ENCODE measurements at regions not wholly inside any gene's neighbourhood (a gene's known extent, or its start where the extent isn't known, plus 50 kb on each side); places are given as distances from the start of the nearest gene placed in this dataset.

GRCh38 chr12:107349008-107349747 lies 255.8 kb upstream of the CRY1 start:
- no peak for DNase-seq (ENCODE audit: low spot score)

- no peak for DNase-seq (ENCODE audit: low spot score)
Observed at GRCh38 chr12:107349839-107350238, 256.5 kb upstream of the CRY1 start.

GRCh38 chr12:107351109-107351508 lies 257.8 kb upstream of the CRY1 start:
- DNase-seq (ENCODE audit: low spot score) = no peak

DNA sequence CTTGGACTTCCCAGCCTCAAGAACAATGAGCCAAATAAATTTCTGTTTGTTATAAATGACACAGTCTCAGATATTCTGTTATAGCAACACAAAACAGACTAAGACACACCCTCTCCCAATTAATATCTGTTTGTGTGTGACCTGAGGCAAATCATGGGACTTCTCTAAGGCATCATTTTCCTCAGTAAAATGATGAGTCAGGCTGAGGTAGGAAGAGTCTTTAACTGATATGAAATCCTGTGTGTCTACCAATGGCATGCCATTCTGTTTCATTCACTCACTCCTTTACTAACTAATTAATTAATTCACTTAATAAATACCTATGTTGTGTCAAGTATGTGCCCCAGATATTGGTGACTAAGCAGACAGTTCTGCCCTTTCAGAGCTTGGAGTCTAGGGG lies 258.4 kb upstream of the CRY1 start:
- no peak for DNase-seq (ENCODE audit: low spot score)

- DNase-seq (ENCODE audit: low spot score) = no peak
Observed at GRCh38 chr12:107352347-107353081, 259.2 kb upstream of the CRY1 start.

- no peak for DNase-seq (ENCODE audit: low spot score)
Observed at GRCh38 chr12:107353312-107353711, 260.0 kb upstream of the CRY1 start.

GRCh38 chr12:107355004-107355565 lies 261.7 kb upstream of the CRY1 start:
- no peak for DNase-seq (ENCODE audit: low spot score)

- DNase-seq (ENCODE audit: low spot score) = no peak
Observed at GRCh38 chr12:107355612-107356011, 262.3 kb upstream of the CRY1 start.

DNA sequence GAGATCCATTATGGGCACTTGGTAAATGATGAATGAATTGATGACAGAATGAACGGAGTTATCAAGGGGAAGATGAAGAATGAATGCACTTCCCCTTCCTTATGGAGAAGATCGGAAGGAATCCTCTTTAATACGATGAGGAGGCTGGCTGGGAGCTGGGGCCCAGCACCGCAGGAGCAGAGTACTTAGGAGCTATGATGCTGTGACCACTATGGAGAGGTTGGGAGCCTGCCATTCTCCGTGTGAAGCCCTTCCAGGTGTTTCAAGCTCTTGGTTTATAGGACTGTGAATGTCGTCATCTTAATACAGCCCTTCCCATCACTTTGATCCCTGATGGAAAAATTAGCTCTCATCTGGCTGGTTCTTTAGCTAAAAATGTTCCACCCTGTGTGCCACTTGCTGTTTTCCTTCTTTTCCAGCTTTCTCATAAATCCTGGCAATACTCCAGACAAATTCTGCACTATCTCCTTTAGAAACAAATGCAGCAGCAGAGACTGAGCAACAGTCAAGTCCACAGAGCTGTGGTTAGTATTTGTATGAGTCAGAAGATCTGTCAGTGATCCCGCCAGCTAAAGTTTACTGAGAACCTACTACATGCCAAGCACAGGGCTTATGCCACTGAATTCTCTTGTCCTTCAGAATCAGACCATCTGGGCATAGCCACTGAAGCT lies 263.1 kb upstream of the CRY1 start:
- DNase-seq (ENCODE audit: low spot score) = no peak

DNA sequence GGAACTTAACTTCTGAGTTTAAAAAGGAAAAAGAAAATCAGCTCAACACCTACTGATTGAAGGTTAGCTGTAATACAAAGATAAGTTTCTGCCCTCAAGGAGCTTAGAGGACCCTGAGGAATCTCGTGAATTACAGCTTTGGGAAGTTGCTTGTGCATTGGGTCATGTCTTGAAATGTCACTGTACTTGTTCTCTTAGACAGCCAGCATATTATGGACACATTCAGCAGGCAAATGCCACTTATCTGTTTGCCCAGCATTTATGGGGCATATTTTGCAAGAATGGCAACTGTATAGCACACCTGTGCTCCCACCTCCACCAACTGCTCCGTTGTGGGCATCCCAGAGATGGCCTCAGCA lies 263.6 kb upstream of the CRY1 start:
- no peak for DNase-seq (ENCODE audit: low spot score)

- DNase-seq (ENCODE audit: low spot score) = no peak
Observed at GRCh38 chr12:107359382-107359781, 266.0 kb upstream of the CRY1 start.

- no peak for DNase-seq (ENCODE audit: low spot score)
Observed at GRCh38 chr12:107360033-107360432, 266.7 kb upstream of the CRY1 start.

GRCh38 chr12:107360482-107360881 lies 267.1 kb upstream of the CRY1 start:
- DNase-seq (ENCODE audit: low spot score) = no peak

GRCh38 chr12:107361970-107362369 lies 268.6 kb upstream of the CRY1 start:
- no peak for DNase-seq (ENCODE audit: low spot score)

- DNase-seq (ENCODE audit: low spot score) = no peak
Observed at GRCh38 chr12:107362960-107363359, 269.6 kb upstream of the CRY1 start.

DNA sequence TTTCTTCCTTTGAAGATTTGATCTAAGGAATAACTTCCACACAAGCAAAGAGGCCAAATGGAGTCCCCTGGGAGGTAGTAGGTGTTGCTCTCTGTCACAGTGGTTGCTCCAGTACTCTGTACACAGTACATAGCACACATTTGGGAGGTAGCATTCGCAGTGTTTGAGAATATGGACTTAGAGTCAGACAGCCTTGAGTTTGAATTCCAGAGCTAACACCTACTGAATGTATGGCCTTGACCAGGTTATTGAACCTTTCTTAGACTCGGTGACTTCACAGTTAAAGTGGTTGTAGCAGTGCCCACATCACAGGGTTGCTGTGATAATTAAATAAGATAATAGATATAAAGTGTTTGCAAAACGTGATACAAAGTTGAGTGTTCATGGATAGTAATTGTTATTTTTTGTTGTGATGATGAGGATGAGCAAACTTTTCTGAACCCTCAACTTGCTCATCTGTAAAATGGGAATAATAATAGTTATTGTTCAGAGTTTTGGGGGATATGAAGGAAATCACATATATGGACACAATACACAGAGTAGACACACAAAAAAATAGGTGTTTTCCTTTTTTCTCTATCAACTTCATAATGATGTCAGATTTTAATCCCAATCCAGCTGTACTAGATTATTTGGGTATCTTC lies 271.6 kb upstream of the CRY1 start:
- DNase-seq (ENCODE audit: low spot score) = no peak

GRCh38 chr12:107365703-107366102 lies 272.4 kb upstream of the CRY1 start:
- no peak for DNase-seq (ENCODE audit: low spot score)

DNA sequence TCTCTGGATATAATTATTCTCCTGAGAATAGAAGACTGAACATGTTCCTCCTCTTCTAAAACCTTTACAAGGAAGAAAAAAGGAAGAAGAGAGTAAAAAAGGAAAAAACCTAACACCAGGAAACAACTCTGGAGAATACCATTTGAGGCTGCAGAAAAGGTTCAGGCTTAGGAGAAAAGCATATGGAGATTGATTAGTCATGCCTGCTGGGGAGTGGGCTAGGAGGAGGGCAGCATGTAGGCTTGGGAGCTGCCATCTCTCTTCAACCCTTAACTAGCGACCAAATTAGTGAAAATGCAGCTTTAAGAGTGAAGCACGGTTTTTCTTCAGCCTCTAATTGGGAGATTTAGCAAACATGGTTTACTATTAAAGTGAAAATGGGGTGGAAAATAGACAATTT lies 273.0 kb upstream of the CRY1 start:
- no peak for DNase-seq (ENCODE audit: low spot score)

DNA sequence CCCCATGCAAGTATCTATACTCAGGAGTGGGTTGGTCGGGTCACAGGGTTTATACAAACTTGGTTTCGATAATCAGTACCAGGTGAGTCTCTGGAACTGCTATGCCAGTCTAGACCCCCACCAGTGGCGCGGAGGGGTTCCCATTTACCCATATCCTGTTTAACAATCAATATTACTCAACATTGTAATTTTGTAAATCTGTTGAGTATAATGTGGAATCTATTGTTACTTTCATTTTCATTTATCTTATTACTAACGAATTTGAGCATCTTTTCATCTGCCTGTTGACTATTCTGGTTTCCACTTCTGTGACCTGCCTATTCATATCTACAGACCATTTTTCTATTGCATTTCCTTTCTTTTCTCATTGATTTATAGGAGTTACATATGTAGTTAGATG lies 275.2 kb upstream of the CRY1 start:
- DNase-seq (ENCODE audit: low spot score) = no peak

DNA sequence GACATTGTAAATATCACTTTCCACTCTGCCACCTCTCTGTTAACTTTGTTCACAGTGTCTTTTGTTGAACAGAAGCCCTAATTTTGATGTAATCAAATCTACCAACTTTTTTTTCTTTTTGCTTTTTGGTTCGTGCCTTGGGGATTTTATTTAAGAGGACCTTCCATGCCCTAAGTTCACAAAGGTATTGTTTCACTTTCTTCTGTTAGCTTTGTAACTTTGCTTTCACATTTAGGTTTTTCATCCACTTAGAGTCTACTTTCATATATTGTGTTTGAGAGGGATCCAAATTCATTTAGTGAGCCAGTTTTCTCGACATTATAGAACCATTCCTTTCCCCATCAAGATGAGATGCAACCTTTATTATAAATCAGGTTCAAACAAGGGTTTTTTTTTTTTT lies 275.7 kb upstream of the CRY1 start:
- no peak for DNase-seq (ENCODE audit: low spot score)

DNA sequence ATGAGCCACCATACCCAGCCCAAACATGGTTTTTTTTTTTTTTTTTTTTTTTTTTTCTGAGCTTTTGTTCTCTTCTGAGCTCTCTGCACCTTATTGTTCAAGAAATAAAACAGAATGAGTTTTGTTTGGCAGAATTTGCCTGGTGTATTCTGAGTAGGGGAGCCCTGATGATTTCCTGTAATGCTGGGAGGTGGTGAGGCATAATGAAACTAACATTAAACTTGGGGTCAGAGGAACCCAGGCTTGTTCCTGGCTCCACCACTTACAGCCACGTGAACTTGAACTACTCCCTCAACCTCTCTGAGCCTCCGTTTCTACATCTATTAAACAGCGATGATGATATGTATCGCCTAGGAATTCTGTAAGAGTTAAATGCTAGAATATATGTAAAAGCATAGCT lies 276.3 kb upstream of the CRY1 start:
- DNase-seq (ENCODE audit: low spot score) = no peak

GRCh38 chr12:107372229-107372658 lies 278.9 kb upstream of the CRY1 start:
- no peak for DNase-seq (ENCODE audit: low spot score)
